A172 (cell line): ENCODE measurements at regions not wholly inside any gene's neighbourhood (a gene's known extent, or its start where the extent isn't known, plus 50 kb on each side); places are given as distances from the start of the nearest gene placed in this dataset.
"Not testable (repeated sequence)": the region's sequence is repeated elsewhere in the genome, so short reads cannot be mapped to it uniquely, and the experiment has no call there.

Experiments used
- DNase-seq: peaks from one replicate; pipeline ENCODE4 v3.0.0-alpha.2; 2015; ENCODE audit warnings: low spot score

- DNase-seq, result no peak
Observed at GRCh38 chr3:56955492-56956111, 104.9 kb upstream of the SPATA12 start.

GRCh38 chr3:56954125-56954524, 106.3 kb upstream of the SPATA12 start:
- DNase-seq, result no peak

- DNase-seq, result no peak
Observed at GRCh38 chr3:56952846-56953245, 107.6 kb upstream of the SPATA12 start.

- no peak for DNase-seq
Observed at GRCh38 chr3:56952061-56952460, 108.4 kb upstream of the SPATA12 start.

DNA sequence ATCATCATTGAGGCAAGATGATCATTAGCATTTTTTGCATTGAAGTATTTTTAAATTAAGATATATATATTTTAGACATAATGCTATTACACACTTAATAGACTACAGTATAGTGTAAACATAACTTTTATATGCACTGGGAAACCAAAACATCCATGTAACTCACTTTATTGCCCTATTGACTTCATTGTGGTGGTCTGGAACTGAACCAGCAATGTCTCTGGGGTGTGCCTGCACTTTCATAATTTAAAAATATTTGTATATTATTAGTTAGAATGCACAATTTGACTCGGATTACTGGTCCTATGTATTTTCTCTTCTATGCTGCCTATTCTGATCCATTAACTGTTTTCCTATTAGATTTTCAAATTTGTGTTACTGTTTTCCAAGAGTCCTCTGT, 109.1 kb upstream of the SPATA12 start:
- no peak for DNase-seq

DNA sequence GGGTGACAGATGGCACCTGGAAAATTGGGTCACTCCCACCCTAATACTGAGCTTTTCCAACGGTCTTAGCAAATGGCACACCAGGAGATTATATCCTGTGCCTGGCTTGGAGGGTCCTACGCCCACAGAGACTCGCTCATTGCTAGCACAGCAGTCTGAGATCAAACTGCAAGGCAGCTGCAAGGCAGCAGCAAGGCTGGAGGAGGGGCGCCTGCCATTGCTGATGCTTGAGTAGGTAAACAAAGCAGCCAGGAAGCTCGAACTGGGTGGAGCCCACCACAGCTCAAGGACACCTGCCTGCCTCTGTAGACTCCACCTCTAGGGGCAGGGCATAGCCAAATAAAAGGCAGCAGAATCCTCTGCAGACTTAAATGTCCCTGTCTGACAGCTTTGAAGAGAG, 115.1 kb upstream of the SPATA12 start:
- DNase-seq, result not testable (repeated sequence)

DNA sequence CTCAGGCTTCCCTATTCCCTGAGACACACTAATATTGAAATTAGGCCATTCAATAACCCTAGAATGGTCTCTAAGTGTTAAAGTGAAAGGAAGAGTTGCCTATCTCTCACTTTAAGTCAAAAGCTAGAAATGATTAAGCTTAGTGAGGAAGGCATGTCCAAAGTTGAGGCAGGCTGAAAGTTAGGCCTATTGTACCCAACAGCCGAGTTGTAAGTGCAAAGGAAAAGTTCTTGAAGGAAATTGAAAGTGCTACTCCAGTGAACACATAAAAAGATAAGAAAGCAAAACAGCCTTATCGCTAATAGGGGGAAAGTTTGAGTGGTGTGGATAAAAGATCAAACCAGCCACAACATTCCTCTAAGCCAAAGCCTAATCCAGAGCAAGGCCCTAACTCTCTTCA, 117.9 kb upstream of the SPATA12 start:
- DNase-seq, result no peak

- no peak for DNase-seq
Observed at GRCh38 chr3:56940976-56941375, 119.5 kb upstream of the SPATA12 start.

- no peak for DNase-seq
Observed at GRCh38 chr3:56940321-56940720, 120.1 kb upstream of the SPATA12 start.

GRCh38 chr3:56939834-56940233, 120.6 kb upstream of the SPATA12 start:
- DNase-seq, result no peak

DNA sequence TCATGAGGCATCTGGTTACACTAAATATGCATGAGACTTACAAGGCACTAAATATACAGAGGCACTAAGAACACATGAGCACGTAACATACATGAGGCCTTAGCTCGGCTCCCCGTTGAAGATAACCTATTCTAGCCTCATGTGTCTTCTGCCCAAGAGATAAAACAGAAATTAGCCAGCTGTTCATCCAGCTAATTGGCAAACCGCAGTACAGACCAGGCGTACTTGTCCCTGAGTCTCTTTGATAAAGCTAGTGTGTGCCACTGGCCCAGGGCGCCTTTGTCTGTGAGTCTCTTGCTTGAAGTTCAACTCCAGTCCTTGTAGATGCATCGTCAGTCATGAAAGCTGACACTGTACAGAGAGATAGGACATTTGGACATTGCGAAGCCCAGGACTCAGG, 121.9 kb upstream of the SPATA12 start:
- no peak for DNase-seq

- no peak for DNase-seq
Observed at GRCh38 chr3:56937580-56937979, 122.9 kb upstream of the SPATA12 start.

GRCh38 chr3:56935811-56936210, 124.7 kb upstream of the SPATA12 start:
- DNase-seq, result no peak

DNA sequence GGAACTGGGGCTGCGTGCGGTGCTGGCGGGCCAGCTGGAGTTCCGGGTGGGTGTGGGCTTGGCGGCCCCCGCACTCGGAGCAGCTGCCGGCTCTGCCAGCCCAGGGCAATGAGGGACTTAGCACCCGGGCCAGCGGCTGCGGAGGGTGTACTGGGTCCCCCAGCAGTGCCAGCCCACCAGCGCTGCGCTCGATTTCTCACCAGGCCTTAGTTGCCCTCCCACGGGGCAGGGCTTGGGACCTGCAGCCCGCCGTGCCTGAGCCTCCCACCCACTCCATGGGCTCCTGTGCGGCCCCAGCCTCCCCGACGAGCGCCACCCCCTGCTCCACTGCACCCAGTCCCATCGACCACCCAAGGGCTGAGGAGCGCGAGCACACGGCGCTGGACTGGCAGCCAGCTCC, 126.0 kb upstream of the SPATA12 start:
- DNase-seq, result not testable (repeated sequence)

GRCh38 chr3:56933803-56934202, 126.7 kb upstream of the SPATA12 start:
- no peak for DNase-seq

GRCh38 chr3:56932866-56933265, 127.6 kb upstream of the SPATA12 start:
- DNase-seq, result no peak

- DNase-seq, result no peak
Observed at GRCh38 chr3:56931836-56932235, 128.6 kb upstream of the SPATA12 start.

- peak; percentile 77 for DNase-seq
Observed at GRCh38 chr3:56930706-56931105, 129.0 kb upstream of the ARHGEF3 start.

DNA sequence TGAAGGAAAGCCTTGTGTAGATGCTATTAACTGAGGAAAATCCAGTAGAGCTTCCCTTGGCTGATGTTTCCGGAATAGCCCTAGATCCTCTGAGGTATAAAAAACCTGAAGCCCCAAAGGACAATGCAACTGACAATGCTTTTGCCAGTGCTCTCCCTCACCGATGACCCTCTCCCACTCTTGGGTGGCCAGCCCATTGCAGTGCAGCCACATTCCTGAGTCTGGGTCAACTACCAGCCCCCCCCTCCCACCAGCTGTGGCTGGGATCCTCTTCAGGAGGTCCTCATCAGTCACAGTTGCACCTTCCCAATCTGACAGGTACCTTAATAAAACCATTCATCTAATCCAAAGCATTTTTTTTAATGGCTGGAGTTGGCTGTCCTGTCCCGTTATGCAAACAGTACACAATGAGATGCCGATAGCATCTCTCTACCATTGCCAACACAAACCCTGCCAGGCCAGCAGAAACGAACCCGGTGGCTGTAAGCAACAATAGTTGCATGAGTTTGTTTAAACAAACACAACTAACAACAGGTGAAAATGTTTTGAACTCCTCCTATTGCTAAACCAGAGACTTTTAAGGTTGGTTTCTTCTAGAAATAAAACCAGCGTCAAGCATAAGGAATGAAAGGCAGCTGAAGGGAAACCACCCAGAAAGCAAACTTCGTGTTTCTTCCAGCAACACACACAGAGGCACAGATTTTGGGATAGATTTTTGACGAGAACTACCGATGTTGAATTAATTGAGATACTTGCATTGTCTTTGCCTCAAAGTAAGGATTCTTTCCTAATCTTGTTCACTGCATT, 128.3 kb upstream of the ARHGEF3 start:
- no peak for DNase-seq

DNA sequence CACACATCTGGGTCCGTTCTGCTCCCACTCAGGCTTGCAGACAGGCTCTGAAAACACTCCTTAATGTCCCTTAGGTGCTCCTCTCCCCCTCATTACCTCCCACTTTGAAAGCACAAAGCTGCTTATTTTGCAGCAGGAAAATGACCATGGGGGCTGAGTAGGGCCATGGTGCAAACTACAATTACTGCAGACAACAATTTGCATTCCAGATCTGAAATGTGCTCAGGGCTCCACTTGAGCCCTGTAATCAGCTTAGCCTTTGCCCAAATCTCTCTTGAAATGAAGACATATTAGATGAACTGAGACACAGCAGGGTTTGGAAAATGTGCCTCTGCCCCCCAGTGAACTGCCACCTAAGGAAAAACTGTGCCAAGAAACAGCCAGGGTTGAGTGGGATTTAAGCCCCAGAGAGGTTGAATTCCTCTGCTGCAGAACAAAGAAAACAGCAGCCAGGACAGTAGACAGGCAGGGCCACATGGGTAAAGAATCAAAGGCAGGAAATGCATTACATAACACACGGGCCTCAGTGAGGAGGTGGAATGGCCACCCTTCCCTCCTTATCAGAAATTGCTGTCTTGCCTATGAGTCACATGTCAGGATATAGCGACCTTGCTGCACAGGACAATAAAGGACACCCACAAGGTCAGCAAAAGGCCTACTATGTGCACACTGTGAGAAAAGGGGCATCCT, 126.8 kb upstream of the ARHGEF3 start:
- peak; percentile 72 for DNase-seq

DNA sequence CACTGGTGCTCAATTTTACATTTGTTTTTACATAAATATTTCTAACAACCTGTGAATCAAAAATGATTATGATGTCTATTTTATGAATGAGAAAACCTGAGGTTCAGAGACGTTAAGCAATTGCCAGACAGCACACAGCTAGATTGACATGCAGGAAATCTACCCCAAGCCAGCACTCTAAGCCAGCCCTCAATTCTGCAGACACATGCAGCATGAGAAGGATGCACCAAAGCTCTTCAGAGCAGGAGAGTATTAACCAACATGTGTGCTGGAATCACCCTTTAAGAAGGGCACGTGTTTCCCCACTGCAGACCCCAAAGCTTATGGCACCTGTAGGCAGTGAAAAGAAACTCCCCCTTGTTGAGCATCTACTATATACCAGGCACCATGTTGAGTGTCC, 126.1 kb upstream of the ARHGEF3 start:
- DNase-seq, result no peak

DNA sequence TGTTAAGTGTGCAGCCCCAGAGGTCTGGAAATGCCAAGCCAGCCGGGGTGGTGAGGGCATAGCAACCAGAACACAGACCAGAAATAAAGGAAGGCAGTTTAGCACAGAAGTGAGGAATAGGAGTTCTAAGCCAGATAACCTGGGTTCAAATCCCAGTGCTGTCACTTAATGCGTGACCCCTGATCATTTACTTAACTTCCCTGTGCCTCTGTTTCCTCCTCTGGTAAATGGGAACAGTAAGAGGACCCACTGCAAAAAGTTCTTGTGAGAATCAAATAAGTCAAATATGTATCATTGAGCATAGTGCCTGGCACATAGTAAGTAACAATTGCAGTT, 125.2 kb upstream of the ARHGEF3 start:
- no peak for DNase-seq
